ENCODE measurements at regions not wholly inside any gene's neighbourhood (a gene's known extent, or its start where the extent isn't known, plus 50 kb on each side); places are given as distances from the start of the nearest gene placed in this dataset.

DNA sequence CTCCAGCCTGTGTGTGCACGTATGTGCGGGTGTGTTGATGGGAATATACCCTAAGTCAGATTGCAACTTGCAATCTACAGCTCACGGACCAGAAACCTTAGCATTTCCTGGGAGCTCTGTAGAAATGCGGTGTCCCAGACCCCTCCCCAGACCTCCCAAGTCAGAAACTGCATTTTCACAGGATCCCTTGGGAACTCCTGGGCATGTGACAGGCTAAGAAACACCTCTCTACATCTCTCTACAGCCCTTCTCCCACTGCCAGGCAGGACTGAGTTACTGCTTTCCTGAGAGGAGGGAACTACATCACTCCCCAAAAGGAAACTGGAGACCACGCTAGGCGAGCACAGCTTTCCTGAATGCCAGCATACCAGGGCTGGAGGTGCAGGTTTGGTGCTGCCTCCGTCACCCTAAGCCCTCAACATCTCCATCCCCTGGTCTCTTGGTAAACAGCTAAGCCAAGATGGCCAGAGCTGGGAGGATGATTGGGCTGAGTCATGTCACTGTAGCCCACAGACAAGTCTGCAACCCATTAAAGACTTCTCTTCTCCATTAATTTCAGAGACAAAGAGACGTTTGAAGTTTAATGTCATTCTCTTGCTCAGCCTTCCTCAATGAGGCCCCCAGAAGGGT is 194.4 kb downstream of the BMP7 start:
- BruUV-seq (replicated peaks): no TSS peak
- DNase-seq (ENCODE audit: low spot score): no peak
- Histone ChIP-seq H3K4me3 (ENCODE audit: low read depth, low read length, poor library complexity, severe bottlenecking) (no peak overlapping the region), H3K79me2 (ENCODE audit: insufficient read depth, low read depth, low read length) (no peaks in the 10 kb centered on the region), H3K9me3 (ENCODE audit: low read length) (no peaks in the 10 kb centered on the region), H2AFZ (ENCODE audit: low read length) (no peak overlapping the region), H3K4me2 (ENCODE audit: low read length) (no peak overlapping the region), H3K36me3 (ENCODE audit: insufficient read depth, low read length) (no peaks in the 10 kb centered on the region), H3K27ac (ENCODE audit: low read depth, low read length, poor library complexity, severe bottlenecking) (no peak overlapping the region), H3K9me2 (ENCODE audit: insufficient read depth, low read length) (no peaks in the 10 kb centered on the region), H3K4me1 (ENCODE audit: insufficient read depth, low read length, poor library complexity, severe bottlenecking) (no peaks in the 10 kb centered on the region), H4K20me1 (ENCODE audit: insufficient read depth, low read length) (no peaks in the 10 kb centered on the region)
- intact Hi-C loops (cut with micrococcal nuclease; ENCODE audit: unreplicated experiment): no loop called here
- no peak for TF ChIP-seq EZH2phosphoT487 (IDR thresholded peaks at IDR 0.05; ENCODE audit: borderline replicate concordance, low read depth, low read length)
- TF ChIP-seq, protein P1, sequence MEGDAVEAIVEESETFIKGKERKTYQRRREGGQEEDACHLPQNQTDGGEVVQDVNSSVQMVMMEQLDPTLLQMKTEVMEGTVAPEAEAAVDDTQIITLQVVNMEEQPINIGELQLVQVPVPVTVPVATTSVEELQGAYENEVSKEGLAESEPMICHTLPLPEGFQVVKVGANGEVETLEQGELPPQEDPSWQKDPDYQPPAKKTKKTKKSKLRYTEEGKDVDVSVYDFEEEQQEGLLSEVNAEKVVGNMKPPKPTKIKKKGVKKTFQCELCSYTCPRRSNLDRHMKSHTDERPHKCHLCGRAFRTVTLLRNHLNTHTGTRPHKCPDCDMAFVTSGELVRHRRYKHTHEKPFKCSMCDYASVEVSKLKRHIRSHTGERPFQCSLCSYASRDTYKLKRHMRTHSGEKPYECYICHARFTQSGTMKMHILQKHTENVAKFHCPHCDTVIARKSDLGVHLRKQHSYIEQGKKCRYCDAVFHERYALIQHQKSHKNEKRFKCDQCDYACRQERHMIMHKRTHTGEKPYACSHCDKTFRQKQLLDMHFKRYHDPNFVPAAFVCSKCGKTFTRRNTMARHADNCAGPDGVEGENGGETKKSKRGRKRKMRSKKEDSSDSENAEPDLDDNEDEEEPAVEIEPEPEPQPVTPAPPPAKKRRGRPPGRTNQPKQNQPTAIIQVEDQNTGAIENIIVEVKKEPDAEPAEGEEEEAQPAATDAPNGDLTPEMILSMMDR (conservative IDR thresholded peaks at IDR 0.05; ENCODE audit: low read length): no peak
- CTCF ChIA-PET (ENCODE audit: unreplicated experiment): no interaction called here
- POLR2A ChIA-PET: interaction anchor here (0.6 kb wide), 1 partner anchor 108 kb away, joined by 3 read pairs; no protein-coding TSS in a partner anchor

DNA sequence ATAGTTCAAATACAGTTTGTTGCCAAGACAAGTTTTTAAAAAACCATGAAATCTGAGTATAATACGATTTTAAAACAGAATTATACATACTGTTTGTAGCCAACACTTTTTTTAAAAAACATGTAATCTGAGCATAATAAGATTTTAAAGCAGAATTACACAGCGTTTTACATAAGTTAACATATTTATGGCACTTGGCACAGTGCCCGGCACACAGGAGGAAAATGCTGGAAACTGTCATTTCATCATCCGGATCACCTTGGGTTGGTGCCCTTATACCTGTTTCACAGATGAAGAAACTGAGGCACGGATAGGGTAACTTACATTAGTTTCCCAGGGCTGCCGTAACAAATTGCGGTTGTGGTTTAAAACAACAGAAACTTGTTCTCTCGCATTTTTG is 193.0 kb downstream of the BMP7 start:
- Histone ChIP-seq H3K79me2 (ENCODE audit: insufficient read depth, low read depth, low read length) (no peaks in the 10 kb centered on the region), H2AFZ (ENCODE audit: low read length) (no peak overlapping the region), H3K9me2 (ENCODE audit: insufficient read depth, low read length) (no peaks in the 10 kb centered on the region), H3K4me2 (ENCODE audit: low read length) (no peak overlapping the region), H3K9me3 (ENCODE audit: low read length) (peaks cover 7% of the 10 kb centered on the region; the same call in 1 of the 2 replicates), H3K27ac (ENCODE audit: low read depth, low read length, poor library complexity, severe bottlenecking) (no peak overlapping the region), H4K20me1 (ENCODE audit: insufficient read depth, low read length) (no peaks in the 10 kb centered on the region), H3K4me1 (ENCODE audit: insufficient read depth, low read length, poor library complexity, severe bottlenecking) (no peaks in the 10 kb centered on the region), H3K4me3 (ENCODE audit: low read depth, low read length, poor library complexity, severe bottlenecking) (no peak overlapping the region), H3K36me3 (ENCODE audit: insufficient read depth, low read length) (no peaks in the 10 kb centered on the region)
- POLR2A ChIA-PET: no interaction called here
- CTCF ChIA-PET (ENCODE audit: unreplicated experiment): no interaction called here
- DNase-seq (ENCODE audit: low spot score): no peak
- BruUV-seq (replicated peaks): no TSS peak
- intact Hi-C loops (cut with micrococcal nuclease; ENCODE audit: unreplicated experiment): no loop called here
- TF ChIP-seq EZH2phosphoT487 (IDR thresholded peaks at IDR 0.05; ENCODE audit: borderline replicate concordance, low read depth, low read length): no peak
- TF ChIP-seq, protein P1 (conservative IDR thresholded peaks at IDR 0.05; ENCODE audit: low read length): no peak

DNA sequence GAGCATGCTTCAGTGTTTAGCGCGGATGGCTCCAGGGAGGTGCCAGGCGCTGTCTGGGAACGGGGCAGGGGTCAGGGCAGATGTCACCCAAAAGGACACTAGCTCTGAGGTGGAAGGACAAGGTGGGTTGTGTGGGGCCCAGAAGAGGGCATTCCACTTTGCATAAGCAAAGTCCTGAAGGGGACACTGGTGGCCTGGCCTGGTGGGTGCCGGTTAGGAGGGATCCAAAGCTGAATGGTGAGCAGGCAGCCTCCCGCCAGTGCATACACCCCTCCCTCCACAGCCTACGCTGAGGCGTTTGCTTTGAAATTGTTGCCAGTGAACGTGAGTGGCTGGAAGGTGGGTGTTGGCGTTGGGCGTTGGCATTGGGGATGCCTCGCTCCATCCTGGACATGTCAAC is 192.1 kb downstream of the BMP7 start:
- Histone ChIP-seq H2AFZ (ENCODE audit: low read length) (no peak overlapping the region), H3K9me2 (ENCODE audit: insufficient read depth, low read length) (no peaks in the 10 kb centered on the region), H3K36me3 (ENCODE audit: insufficient read depth, low read length) (no peaks in the 10 kb centered on the region), H3K4me2 (ENCODE audit: low read length) (no peak overlapping the region), H3K27ac (ENCODE audit: low read depth, low read length, poor library complexity, severe bottlenecking) (no peak overlapping the region), H3K79me2 (ENCODE audit: insufficient read depth, low read depth, low read length) (no peaks in the 10 kb centered on the region), H3K9me3 (ENCODE audit: low read length) (peaks cover 17% of the 10 kb centered on the region), H4K20me1 (ENCODE audit: insufficient read depth, low read length) (no peaks in the 10 kb centered on the region), H3K4me1 (ENCODE audit: insufficient read depth, low read length, poor library complexity, severe bottlenecking) (no peaks in the 10 kb centered on the region), H3K4me3 (ENCODE audit: low read depth, low read length, poor library complexity, severe bottlenecking) (no peak overlapping the region)
- TF ChIP-seq, protein P1 (conservative IDR thresholded peaks at IDR 0.05; ENCODE audit: low read length): no peak
- TF ChIP-seq EZH2phosphoT487 (IDR thresholded peaks at IDR 0.05; ENCODE audit: borderline replicate concordance, low read depth, low read length): no peak
- DNase-seq (ENCODE audit: low spot score): no peak
- BruUV-seq (replicated peaks): no TSS peak
- ChIA-PET CTCF (ENCODE audit: unreplicated experiment) (no interaction called here), POLR2A (no interaction called here)
- intact Hi-C loops (cut with micrococcal nuclease; ENCODE audit: unreplicated experiment): no loop called here

Measured in OCI-LY7 (cell line).